HEK293 (cell line): ENCODE measurements at regions not wholly inside any gene's neighbourhood (a gene's known extent, or its start where the extent isn't known, plus 50 kb on each side); places are given as distances from the start of the nearest gene placed in this dataset.
A peak's percentile ranks its signal among the peaks of the same experiment; 100 is the strongest.

Experiments used
- CTCF ChIA-PET: fragments of 350-600 bp; formaldehyde crosslinking; extraction: SDS; loops from one replicate; lab custom pipeline; 2021; ENCODE audit warnings: antibody characterized with exemption; lab: Yijun Ruan, JAX
- POLR2A ChIA-PET: fragments of 300-600 bp; formaldehyde crosslinking; extraction: SDS; loops from one replicate; lab custom pipeline; 2020; ENCODE audit warnings: antibody characterized with exemption, inconsistent platforms; lab: Yijun Ruan, JAX
- H3K27ac ChIP-seq: fragments of 200-500 bp; sonication (Bioruptor generic); 2 replicates; pipeline ENCODE4 v1.5.1; 2014; ENCODE audit warnings: low read depth, low read length, control low read depth, inconsistent platforms; ENCODE audit errors: extremely low read depth
- H3K36me3 ChIP-seq, 2 experiments: fragments of 200-500 bp in 1 of 2; sonication (Bioruptor generic) in 1 of 2; 1 replicate in 1 of 2; 2 replicates in 1 of 2; pipeline ENCODE4 v1.5.1; 2014 to 2017; ENCODE audit warnings: inconsistent platforms in 2 of 2, low read length in 2 of 2; ENCODE audit not compliant: control insufficient read depth in 2 of 2, insufficient read depth in 1 of 2
- H3K4me1 ChIP-seq: fragments of 200-500 bp; sonication (Bioruptor generic); 2 replicates; pipeline ENCODE4 v1.5.1; 2014; ENCODE audit warnings: mild to moderate bottlenecking, low read length, inconsistent platforms; ENCODE audit not compliant: control insufficient read depth, insufficient read depth
- H3K4me3 ChIP-seq: 2 replicates; pipeline ENCODE4 v1.5.1; 2011; ENCODE audit warnings: low read depth, mild to moderate bottlenecking, control low read depth, low read length, moderate library complexity
- H3K9me3 ChIP-seq: fragments of 200-500 bp; sonication (Bioruptor generic); 2 replicates; pipeline ENCODE4 v1.5.1; 2014; ENCODE audit warnings: low read depth, low read length, inconsistent platforms; ENCODE audit not compliant: control insufficient read depth, insufficient read depth
- ELK4 ChIP-seq: IDR thresholded peaks from 2 replicates; pipeline ENCODE4 v1.6.1; 2011; ENCODE audit warnings: mild to moderate bottlenecking, low read depth, low read length, borderline replicate concordance
- FEZF1 ChIP-seq: fragments of 450-650 bp; formaldehyde crosslinking; IDR thresholded peaks from 2 replicates; pipeline ENCODE4 v1.5.1; 2016; ENCODE audit warnings: missing biosample characterization, missing genetic modification characterization
- GLIS2 ChIP-seq: fragments of 450-650 bp; formaldehyde crosslinking; IDR thresholded peaks from 2 replicates; pipeline ENCODE4 v1.5.1; 2016; ENCODE audit warnings: missing biosample characterization, missing genetic modification characterization
- KLF7 ChIP-seq: fragments of 450-650 bp; formaldehyde crosslinking; IDR thresholded peaks from 2 replicates; pipeline ENCODE4 v1.5.1; 2016; ENCODE audit warnings: missing biosample characterization, missing genetic modification characterization, borderline replicate concordance
- MYNN ChIP-seq: fragments of 450-650 bp; formaldehyde crosslinking; IDR thresholded peaks from 2 replicates; pipeline ENCODE4 v1.5.1; 2016; ENCODE audit warnings: missing biosample characterization, missing genetic modification characterization, borderline replicate concordance
- PRDM1 ChIP-seq: fragments of 450-650 bp; formaldehyde crosslinking; IDR thresholded peaks from 2 replicates; pipeline ENCODE4; 2016; ENCODE audit warnings: missing biosample characterization, missing genetic modification characterization
- SP3 ChIP-seq: fragments of 450-650 bp; formaldehyde crosslinking; IDR thresholded peaks from 2 replicates; pipeline ENCODE4 v1.5.1; 2016; ENCODE audit warnings: missing biosample characterization, missing genetic modification characterization
- TSHZ1 ChIP-seq: fragments of 450-650 bp; formaldehyde crosslinking; IDR thresholded peaks from 2 replicates; pipeline ENCODE4 v1.5.1; 2016; ENCODE audit warnings: missing biosample characterization, missing genetic modification characterization, borderline replicate concordance
- ZBTB17 ChIP-seq: fragments of 450-650 bp; formaldehyde crosslinking; IDR thresholded peaks from 2 replicates; pipeline ENCODE4 v1.5.1; 2016; ENCODE audit warnings: missing biosample characterization, missing genetic modification characterization
- ZBTB20 ChIP-seq: fragments of 450-650 bp; formaldehyde crosslinking; IDR thresholded peaks from 2 replicates; pipeline ENCODE4 v1.5.1; 2016; ENCODE audit warnings: missing biosample characterization, missing genetic modification characterization
- ZBTB21 ChIP-seq: fragments of 450-650 bp; formaldehyde crosslinking; IDR thresholded peaks from 2 replicates; pipeline ENCODE4 v1.5.1; 2017; ENCODE audit warnings: missing biosample characterization, missing genetic modification characterization
- ZBTB26 ChIP-seq: fragments of 450-650 bp; formaldehyde crosslinking; optimal IDR thresholded peaks from 2 replicates; pipeline ENCODE3; 2016; ENCODE audit warnings: missing biosample characterization, mild to moderate bottlenecking, missing genetic modification characterization
- ZBTB7A ChIP-seq: fragments of 450-650 bp; formaldehyde crosslinking; IDR thresholded peaks from 2 replicates; pipeline ENCODE4 v1.5.1; 2016; ENCODE audit warnings: low read depth, missing biosample characterization, missing genetic modification characterization
- ZBTB8A ChIP-seq: fragments of 450-650 bp; formaldehyde crosslinking; IDR thresholded peaks from 2 replicates; pipeline ENCODE4 v1.5.1; 2016; ENCODE audit warnings: missing biosample characterization, missing genetic modification characterization
- ZFP69B ChIP-seq: fragments of 450-650 bp; formaldehyde crosslinking; IDR thresholded peaks from 2 replicates; pipeline ENCODE4 v1.5.1; 2016; ENCODE audit warnings: missing biosample characterization, missing genetic modification characterization
- ZNF10 ChIP-seq: fragments of 450-650 bp; formaldehyde crosslinking; IDR thresholded peaks from 2 replicates; pipeline ENCODE4 v1.5.1; 2017; ENCODE audit warnings: missing biosample characterization, missing genetic modification characterization
- ZNF112 ChIP-seq: fragments of 450-650 bp; formaldehyde crosslinking; IDR thresholded peaks from 2 replicates; pipeline ENCODE4 v1.5.0; 2017; ENCODE audit warnings: missing biosample characterization, missing genetic modification characterization
- ZNF169 ChIP-seq: fragments of 450-650 bp; formaldehyde crosslinking; IDR thresholded peaks from 2 replicates; pipeline ENCODE4 v1.5.1; 2016; ENCODE audit warnings: missing biosample characterization, missing genetic modification characterization
- ZNF174 ChIP-seq: fragments of 450-650 bp; formaldehyde crosslinking; IDR thresholded peaks from 2 replicates; pipeline ENCODE4 v1.5.0; 2017; ENCODE audit warnings: missing biosample characterization, mild to moderate bottlenecking, missing genetic modification characterization
- ZNF175 ChIP-seq: fragments of 450-650 bp; formaldehyde crosslinking; IDR thresholded peaks from 2 replicates; pipeline ENCODE4 v1.5.1; 2016; ENCODE audit warnings: missing biosample characterization, missing genetic modification characterization
- ZNF211 ChIP-seq: fragments of 450-650 bp; formaldehyde crosslinking; IDR thresholded peaks from 2 replicates; pipeline ENCODE4 v1.5.1; 2016; ENCODE audit warnings: low read depth, missing biosample characterization, missing genetic modification characterization
- ZNF23 ChIP-seq: fragments of 450-650 bp; formaldehyde crosslinking; IDR thresholded peaks from 2 replicates; pipeline ENCODE4 v1.5.1; 2016; ENCODE audit warnings: missing biosample characterization, missing genetic modification characterization, borderline replicate concordance
- ZNF24 ChIP-seq: fragments of 450-650 bp; formaldehyde crosslinking; IDR thresholded peaks from 2 replicates; pipeline ENCODE4 v1.5.1; 2016; ENCODE audit warnings: missing biosample characterization, missing genetic modification characterization
- ZNF324 ChIP-seq: fragments of 450-650 bp; formaldehyde crosslinking; IDR thresholded peaks from 2 replicates; pipeline ENCODE4 v1.5.1; 2016; ENCODE audit warnings: missing biosample characterization, missing genetic modification characterization
- ZNF335 ChIP-seq: fragments of 450-650 bp; formaldehyde crosslinking; conservative IDR thresholded peaks from 2 replicates; pipeline ENCODE4 v1.5.1; 2016; ENCODE audit warnings: missing biosample characterization, missing genetic modification characterization
- ZNF391 ChIP-seq: fragments of 450-650 bp; formaldehyde crosslinking; IDR thresholded peaks from 2 replicates; pipeline ENCODE4 v1.5.1; 2016; ENCODE audit warnings: low read depth, missing biosample characterization, missing genetic modification characterization, borderline replicate concordance
- ZNF621 ChIP-seq: fragments of 450-650 bp; formaldehyde crosslinking; IDR thresholded peaks from 2 replicates; pipeline ENCODE4 v1.5.1; 2017; ENCODE audit warnings: missing biosample characterization, missing genetic modification characterization
- ZNF623 ChIP-seq: fragments of 450-650 bp; formaldehyde crosslinking; IDR thresholded peaks from 2 replicates; pipeline ENCODE4 v1.5.1; 2016; ENCODE audit warnings: missing biosample characterization, missing genetic modification characterization
- ZSCAN16 ChIP-seq: fragments of 450-650 bp; formaldehyde crosslinking; IDR thresholded peaks from 2 replicates; pipeline ENCODE4 v1.5.1; 2016; ENCODE audit warnings: missing biosample characterization, missing genetic modification characterization
- ZSCAN4 ChIP-seq: fragments of 450-650 bp; formaldehyde crosslinking; IDR thresholded peaks from 2 replicates; pipeline ENCODE4 v1.5.1; 2017; ENCODE audit warnings: missing biosample characterization, missing genetic modification characterization

- TF ChIP-seq ZNF24 (tag by site-specific recombination) (no peak), PRDM1 (no peak), ZNF112 (tag by site-specific recombination) (no peak), ZBTB20 (tag by site-specific recombination) (no peak), ZNF335 (no peak), SP3 (no peak), ZNF391 (tag by site-specific recombination) (no peak), ZSCAN4 (no peak), ZBTB21 (tag by site-specific recombination) (no peak), ELK4 (no peak)
Measured at GRCh38 chr9:109639674-109640579, 140.1 kb upstream of the PALM2AKAP2 start (continued).

GRCh38 chr9:109640580-109641371, 139.2 kb upstream of the PALM2AKAP2 start:
- Histone ChIP-seq H3K4me1 (no peaks in the 10 kb centered on the region), H3K4me3 (peak overlapping the region; percentile 45), H3K27ac (no peak overlapping the region)
- TF ChIP-seq FEZF1 (no peak), ZBTB8A (tag by site-specific recombination) (peak; percentile 53), ZNF10 (no peak), ZNF621 (tag by site-specific recombination) (no peak), ZNF174 (tag by site-specific recombination) (no peak), TSHZ1 (no peak), MYNN (tag by site-specific recombination) (0 out of 2 replicates have a peak, but pooled peaks have one; percentile 21), ZBTB26 (tag by site-specific recombination) (peak; percentile 76), ZNF175 (tag by site-specific recombination) (no peak), KLF7 (tag by site-specific recombination) (no peak), GLIS2 (no peak), ZBTB17 (tag by site-specific recombination) (peak; percentile 45; the same call in 1 of the 2 replicates), ZNF324 (no peak), ZNF23 (no peak), ZNF211 (tag by site-specific recombination) (no peak), ZNF623 (no peak), ZSCAN16 (tag by site-specific recombination) (no peak), ZBTB7A (tag by site-specific recombination) (no peak), ZFP69B (tag by site-specific recombination) (no peak), ZNF335 (peak; percentile 96), ZNF169 (tag by site-specific recombination) (no peak)

More at GRCh38 chr9:109640580-109641371, 139.2 kb upstream of the PALM2AKAP2 start:
- Histone ChIP-seq H3K36me3 (no peaks in the 10 kb centered on the region), H3K9me3 (no peaks in the 10 kb centered on the region)
- CTCF ChIA-PET = interaction anchor here (0.5 to 1.9 kb wide), 6 partner anchors 12 to 316 kb away, joined by 3 to 7 read pairs (median 4); no protein-coding TSS in a partner anchor
- POLR2A ChIA-PET = interaction anchor here (0.5 to 1.2 kb wide), 2 partner anchors 177 to 623 kb away, joined by 3 read pairs; no protein-coding TSS in a partner anchor
